ENCODE measurements at regions not wholly inside any gene's neighbourhood (a gene's known extent, or its start where the extent isn't known, plus 50 kb on each side); places are given as distances from the start of the nearest gene placed in this dataset.

DNA sequence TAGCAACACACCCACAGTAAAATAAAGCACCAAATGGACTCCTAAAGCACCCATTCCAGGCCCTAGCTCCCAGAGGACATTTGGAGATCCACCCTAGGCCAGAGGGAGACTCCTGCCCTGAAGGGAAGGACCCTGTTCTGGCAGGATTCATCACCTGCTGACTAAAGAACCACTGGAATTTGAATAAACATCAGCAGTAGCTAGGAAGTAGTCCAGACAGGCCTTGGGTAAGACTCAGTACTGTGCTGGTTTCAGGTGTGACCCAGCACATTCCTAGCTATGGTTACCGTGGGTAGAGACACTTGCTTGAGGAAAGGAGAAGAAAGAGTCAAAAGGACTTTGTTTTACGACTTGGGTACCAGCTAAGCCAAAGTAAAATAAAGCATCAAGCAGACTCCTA, 92.7 kb upstream of the LRRC7 start:
- H3K27me3 Mint-ChIP-seq = no peaks in the 10 kb centered on the region
- peaks cover 4% of the 10 kb centered on the region for H3K9me3 Mint-ChIP-seq
- no peaks in the 10 kb centered on the region for H3K36me3 Mint-ChIP-seq
- H3K4me3 Mint-ChIP-seq = no peak overlapping the region
- H3K27ac Mint-ChIP-seq = no peak overlapping the region
- H3K4me1 Mint-ChIP-seq = peaks cover 5% of the 10 kb centered on the region

DNA sequence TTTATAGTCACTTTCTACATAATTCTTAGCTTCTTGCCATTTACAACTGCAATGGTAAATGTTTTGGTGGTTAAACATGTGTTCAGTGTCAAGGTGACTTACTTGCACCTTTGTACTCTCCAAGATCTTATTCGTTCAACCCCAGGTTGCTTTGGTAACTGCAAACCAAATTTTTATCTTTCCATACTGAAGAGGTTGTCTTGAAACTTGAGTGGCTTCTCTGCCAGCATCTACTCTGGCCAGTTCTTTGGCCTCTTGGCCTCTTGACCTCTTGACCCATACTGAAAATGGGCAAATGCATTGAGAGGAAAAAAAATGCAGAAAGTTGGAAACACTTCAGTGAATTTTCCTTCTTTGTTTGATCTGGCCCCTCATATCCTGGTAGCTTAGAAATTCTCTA, 88.0 kb upstream of the LRRC7 start:
- H3K27ac Mint-ChIP-seq = no peak overlapping the region
- no peaks in the 10 kb centered on the region for H3K27me3 Mint-ChIP-seq
- no peaks in the 10 kb centered on the region for H3K36me3 Mint-ChIP-seq
- peaks cover 5% of the 10 kb centered on the region for H3K4me1 Mint-ChIP-seq
- no peak overlapping the region for H3K4me3 Mint-ChIP-seq
- peaks cover 4% of the 10 kb centered on the region for H3K9me3 Mint-ChIP-seq

DNA sequence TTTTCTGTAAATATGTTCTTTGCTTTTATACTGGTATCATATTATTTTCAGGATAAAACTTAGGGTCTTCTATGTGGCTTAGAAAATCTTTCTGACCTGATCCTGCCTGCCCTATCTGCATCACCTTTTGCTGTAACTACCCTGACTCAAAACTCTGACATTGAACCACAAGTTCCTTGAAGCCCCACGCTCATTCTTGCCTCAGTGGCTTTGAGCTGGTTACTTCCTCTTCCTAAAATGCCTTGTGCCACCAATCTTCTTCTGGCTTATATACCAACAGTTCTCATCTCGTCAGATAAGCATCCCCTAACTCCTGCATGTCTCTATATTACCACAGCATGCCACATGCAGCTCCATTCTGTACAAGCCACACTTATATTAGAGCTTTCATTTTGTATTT, 84.5 kb upstream of the LRRC7 start:
- Mint-ChIP-seq H3K4me3 (no peak overlapping the region), H3K36me3 (no peaks in the 10 kb centered on the region), H3K4me1 (no peaks in the 10 kb centered on the region), H3K27ac (no peak overlapping the region), H3K9me3 (peaks cover 4% of the 10 kb centered on the region), H3K27me3 (no peaks in the 10 kb centered on the region)

DNA sequence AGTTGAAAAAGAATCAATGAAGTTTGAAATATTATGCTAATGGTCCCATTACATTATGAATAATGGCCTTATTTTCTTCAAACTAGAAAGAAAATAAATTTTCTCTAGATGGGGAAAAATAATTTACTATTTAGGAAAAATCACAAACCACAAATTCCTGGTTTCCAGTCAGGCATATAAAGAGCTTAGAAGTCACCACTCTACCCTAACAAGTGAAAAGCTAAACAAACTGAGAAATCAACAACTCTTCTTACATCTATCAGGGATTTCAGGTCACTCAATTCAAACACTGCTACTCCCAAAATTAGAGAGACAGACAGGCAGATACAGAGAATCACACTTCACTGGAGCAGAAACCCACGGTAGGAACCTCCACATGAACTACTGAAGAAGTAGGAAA, 82.1 kb upstream of the LRRC7 start:
- Mint-ChIP-seq H3K27me3 (no peaks in the 10 kb centered on the region), H3K36me3 (no peaks in the 10 kb centered on the region), H3K4me3 (no peak overlapping the region), H3K9me3 (peaks cover 8% of the 10 kb centered on the region), H3K27ac (no peak overlapping the region), H3K4me1 (no peaks in the 10 kb centered on the region)

DNA sequence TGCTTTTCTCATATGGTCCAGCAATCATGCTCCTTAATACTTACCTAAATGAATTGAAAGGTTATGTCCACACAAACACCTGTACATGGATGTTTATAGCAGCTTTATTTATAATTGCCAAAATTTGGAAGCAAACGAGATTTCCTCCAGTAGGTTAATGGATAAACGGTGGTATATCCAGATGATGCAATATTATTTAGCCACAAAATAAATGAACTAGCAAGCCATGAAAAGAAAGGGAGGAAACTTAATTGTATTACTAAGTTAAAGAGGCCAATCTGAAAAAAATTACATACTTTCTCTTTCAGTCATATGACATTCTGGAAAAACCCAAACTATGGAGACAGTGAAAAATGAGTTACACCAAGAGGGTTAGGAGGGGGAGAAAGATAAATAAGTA, 76.3 kb upstream of the LRRC7 start:
- no peak overlapping the region for H3K27ac Mint-ChIP-seq
- no peaks in the 10 kb centered on the region for H3K36me3 Mint-ChIP-seq
- no peaks in the 10 kb centered on the region for H3K4me1 Mint-ChIP-seq
- peaks cover 1% of the 10 kb centered on the region for H3K27me3 Mint-ChIP-seq
- H3K9me3 Mint-ChIP-seq = peaks cover 16% of the 10 kb centered on the region
- H3K4me3 Mint-ChIP-seq = no peak overlapping the region

DNA sequence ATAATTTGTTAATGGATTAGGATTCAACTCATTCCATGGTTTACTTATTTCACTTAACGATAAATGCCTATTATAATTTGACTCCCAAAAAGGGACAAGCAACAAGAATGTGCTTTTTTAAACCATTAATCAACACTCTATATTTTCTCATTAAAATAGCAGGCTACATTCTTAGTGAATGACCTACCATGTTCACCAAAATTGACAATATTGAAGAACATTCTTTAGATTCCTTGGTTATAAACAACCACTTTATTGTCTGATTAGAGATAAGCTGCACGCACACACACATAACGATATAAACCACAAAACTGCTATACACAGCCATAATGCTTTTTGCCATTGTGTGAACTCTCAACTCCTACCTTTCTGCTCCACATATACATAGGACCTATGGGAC, 75.4 kb upstream of the LRRC7 start:
- Mint-ChIP-seq H3K4me3 (no peak overlapping the region), H3K4me1 (no peaks in the 10 kb centered on the region), H3K27ac (no peak overlapping the region), H3K27me3 (peaks cover 1% of the 10 kb centered on the region), H3K9me3 (peaks cover 16% of the 10 kb centered on the region), H3K36me3 (no peaks in the 10 kb centered on the region)

DNA sequence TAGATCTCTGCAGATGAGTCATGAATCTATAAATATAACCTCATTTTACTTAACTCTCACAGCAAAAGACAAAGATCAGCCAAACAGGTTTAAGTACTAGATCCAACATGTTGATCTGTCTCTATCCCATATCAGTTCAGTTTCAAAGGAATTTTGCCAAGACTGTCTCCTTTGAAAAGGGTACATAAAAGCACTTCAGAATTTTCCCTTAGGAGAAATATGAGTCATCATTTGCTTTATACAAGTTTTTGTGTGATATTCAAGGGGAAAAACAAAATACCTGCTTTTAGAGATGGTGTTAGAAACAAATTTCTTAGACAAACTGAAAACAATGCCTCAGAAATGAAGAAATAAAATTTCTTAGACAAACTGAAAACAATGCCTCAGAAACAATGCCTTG, 73.5 kb upstream of the LRRC7 start:
- Mint-ChIP-seq H3K4me3 (no peak overlapping the region), H3K4me1 (no peaks in the 10 kb centered on the region), H3K27ac (no peak overlapping the region), H3K27me3 (peaks cover 1% of the 10 kb centered on the region), H3K9me3 (peaks cover 16% of the 10 kb centered on the region), H3K36me3 (no peaks in the 10 kb centered on the region)

DNA sequence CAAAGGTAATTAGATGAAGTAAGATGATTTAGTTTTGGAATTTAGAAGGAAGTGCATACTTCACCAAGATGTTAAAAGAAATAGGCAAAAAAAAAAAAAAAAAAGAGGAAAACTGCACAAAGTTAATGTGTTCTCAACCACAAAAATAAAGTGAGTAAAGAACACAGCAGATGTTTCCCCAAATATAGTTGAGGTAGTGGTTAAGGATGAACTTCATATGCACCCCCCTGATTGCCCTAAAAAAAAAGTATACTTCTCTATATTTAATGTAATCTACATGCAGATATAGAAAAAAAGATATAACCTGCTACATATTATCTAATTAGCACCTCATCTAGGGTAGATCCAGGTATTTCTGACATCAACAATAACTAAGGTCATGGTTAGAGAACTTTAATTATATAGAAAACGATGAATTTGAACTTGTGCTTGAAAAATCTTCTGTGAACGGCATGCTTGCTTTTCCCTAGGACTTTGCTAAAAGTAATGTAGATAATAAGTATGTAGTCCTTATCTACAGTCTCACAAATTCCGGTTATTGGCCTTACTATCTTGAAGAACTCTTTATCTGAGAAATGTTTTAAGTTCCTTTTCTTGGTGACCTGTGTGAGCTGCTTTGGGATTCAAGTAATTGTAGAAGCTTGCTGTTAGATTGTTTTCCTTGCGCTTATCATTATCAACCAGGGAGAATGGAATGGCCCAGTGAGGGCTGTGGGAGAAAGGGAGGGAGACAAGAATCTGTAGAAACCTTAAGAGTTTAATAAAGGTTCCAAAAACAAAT, 70.1 kb upstream of the LRRC7 start:
- Mint-ChIP-seq H3K36me3 (no peaks in the 10 kb centered on the region), H3K9me3 (peaks cover 6% of the 10 kb centered on the region), H3K27ac (no peak overlapping the region), H3K4me1 (no peaks in the 10 kb centered on the region), H3K4me3 (no peak overlapping the region), H3K27me3 (peaks cover 1% of the 10 kb centered on the region)

DNA sequence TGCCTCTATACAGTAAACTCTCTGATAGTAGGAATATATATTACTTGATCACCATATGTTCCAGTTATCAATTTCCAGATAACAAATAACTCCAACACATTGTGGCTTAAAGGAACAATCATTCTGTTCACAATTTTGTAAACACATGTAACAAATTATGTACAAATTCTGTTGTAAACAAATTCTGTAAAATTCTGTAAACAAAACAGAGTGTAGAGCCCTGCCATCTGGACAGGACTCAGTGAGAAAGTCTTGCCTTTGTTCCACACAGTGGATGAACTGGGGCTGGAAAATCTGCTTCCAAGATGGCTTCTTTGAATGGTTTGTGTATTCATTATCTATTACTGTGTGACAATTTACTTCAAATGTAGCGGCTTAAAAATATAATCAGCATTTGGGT, 69.0 kb upstream of the LRRC7 start:
- peaks cover 5% of the 10 kb centered on the region for H3K9me3 Mint-ChIP-seq
- no peaks in the 10 kb centered on the region for H3K4me1 Mint-ChIP-seq
- peaks cover 1% of the 10 kb centered on the region for H3K27me3 Mint-ChIP-seq
- H3K36me3 Mint-ChIP-seq = no peaks in the 10 kb centered on the region
- H3K27ac Mint-ChIP-seq = no peak overlapping the region
- no peak overlapping the region for H3K4me3 Mint-ChIP-seq

DNA sequence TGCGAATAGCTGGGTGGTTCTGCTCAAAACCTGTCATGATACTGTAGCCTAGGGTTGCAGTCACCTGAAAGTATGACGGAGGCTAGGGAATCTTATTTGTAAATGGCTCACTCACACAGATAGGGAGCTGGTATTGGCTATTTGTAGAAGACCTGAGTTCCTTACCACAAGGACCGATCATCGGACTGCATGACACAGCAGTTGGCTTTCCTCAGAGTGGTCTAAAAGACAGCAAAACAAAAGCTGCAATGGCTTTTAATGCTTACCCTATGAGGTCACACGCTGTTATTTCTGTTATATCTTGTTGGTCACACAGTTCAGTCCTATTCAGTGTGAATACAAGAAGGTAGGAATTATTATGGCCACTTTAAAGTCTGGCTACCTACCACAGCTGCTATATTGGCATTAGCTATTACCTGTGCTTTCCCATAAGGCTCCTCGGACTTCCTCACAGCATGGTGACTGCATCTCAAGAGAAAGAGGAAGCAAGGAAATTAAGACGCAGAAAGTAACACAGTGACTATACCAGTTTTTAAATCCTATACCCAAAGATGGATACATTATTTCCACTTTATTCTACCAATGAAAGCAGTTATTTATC, 68.4 kb upstream of the LRRC7 start:
- Mint-ChIP-seq H3K36me3 (no peaks in the 10 kb centered on the region), H3K4me3 (no peak overlapping the region), H3K9me3 (peaks cover 5% of the 10 kb centered on the region), H3K4me1 (no peaks in the 10 kb centered on the region), H3K27me3 (peaks cover 1% of the 10 kb centered on the region), H3K27ac (no peak overlapping the region)

DNA sequence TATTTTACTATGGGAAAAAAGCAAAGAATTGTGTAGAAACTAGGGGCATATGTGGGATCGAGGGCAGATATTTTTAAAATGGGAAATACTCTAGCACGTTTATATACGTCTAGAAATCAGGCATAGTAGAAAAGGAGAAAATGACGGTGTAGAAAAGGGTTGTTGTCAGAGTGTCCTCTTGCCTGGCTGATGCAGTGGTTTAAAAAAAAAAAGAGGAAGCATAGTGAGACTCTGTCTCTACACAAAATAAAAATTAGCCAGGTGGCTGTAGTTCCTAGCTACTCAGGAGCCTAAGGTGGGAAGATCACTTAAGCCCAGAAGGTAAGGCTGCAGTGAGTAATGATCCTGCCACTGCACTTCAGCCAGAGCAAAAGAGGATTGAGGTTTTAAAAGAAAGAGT, 64.7 kb upstream of the LRRC7 start:
- H3K36me3 Mint-ChIP-seq = no peaks in the 10 kb centered on the region
- no peaks in the 10 kb centered on the region for H3K4me1 Mint-ChIP-seq
- no peaks in the 10 kb centered on the region for H3K27me3 Mint-ChIP-seq
- H3K4me3 Mint-ChIP-seq = no peak overlapping the region
- H3K27ac Mint-ChIP-seq = no peak overlapping the region
- H3K9me3 Mint-ChIP-seq = no peaks in the 10 kb centered on the region

DNA sequence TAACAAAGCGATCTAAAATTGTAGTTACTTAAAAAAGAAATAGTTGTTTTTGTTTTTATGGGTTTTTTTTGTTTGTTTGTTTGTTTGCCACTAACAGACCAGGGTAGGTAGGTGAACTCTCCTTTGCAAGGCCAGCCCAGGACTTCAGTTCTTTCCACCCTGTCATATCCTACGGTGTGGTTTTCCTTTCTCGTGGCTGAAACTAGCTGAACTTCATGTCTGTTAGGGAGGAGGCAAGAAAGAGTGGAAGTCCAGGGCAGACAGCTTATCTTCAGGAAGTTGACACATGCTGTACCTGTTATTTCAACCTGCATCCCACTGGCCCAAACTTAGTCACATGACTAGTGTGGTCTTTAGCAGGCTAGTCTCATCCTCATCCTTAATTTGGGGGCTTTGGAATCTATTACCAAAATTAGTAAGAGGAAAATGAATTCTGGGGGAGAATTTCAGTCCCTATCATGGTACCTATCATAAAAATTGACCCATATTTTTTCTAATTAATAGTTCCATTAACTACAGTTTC, 62.9 kb upstream of the LRRC7 start:
- Mint-ChIP-seq H3K4me1 (no peaks in the 10 kb centered on the region), H3K36me3 (no peaks in the 10 kb centered on the region), H3K27me3 (no peaks in the 10 kb centered on the region), H3K9me3 (no peaks in the 10 kb centered on the region), H3K4me3 (no peak overlapping the region), H3K27ac (no peak overlapping the region)

DNA sequence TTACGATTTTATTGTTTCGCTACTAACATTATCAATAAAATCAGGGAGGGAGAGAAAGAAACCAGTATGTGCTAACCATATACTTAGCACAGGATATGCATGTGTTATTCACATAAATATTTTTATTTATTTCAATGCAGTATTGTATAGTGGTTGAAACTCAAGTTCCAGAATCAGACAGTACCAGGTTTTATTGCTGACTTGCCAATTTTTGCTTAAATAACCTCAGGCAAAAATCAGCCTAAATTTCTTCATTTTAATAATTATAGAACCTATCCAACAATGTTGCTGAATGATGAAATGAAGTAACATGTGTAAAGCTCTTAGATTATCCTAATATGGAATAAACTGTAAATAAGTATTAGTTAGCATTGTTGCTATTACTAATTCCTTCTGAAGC, 61.4 kb upstream of the LRRC7 start:
- no peak overlapping the region for H3K4me3 Mint-ChIP-seq
- H3K27me3 Mint-ChIP-seq = no peaks in the 10 kb centered on the region
- H3K27ac Mint-ChIP-seq = no peak overlapping the region
- no peaks in the 10 kb centered on the region for H3K4me1 Mint-ChIP-seq
- H3K9me3 Mint-ChIP-seq = no peaks in the 10 kb centered on the region
- H3K36me3 Mint-ChIP-seq = no peaks in the 10 kb centered on the region

DNA sequence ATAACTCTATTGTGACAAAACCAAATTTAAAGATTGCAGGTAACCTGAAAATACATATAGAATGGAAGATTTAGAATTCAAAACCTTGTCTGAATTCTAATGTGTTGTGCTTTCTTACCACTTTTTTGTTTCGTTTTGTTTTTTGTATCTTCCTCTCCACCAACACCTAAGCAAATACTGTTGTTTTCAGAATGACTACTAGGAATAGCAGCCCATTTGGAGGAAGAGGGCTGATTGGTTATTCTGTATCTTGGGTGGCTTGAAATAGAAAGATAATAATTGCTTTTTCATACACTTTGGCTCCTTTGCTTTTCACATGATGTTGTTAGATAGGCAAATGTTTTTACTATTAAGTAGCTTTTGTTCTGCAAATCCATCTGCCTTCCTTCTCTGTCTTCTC, 61.0 kb upstream of the LRRC7 start:
- Mint-ChIP-seq H3K9me3 (no peaks in the 10 kb centered on the region), H3K4me3 (no peak overlapping the region), H3K36me3 (no peaks in the 10 kb centered on the region), H3K27ac (no peak overlapping the region), H3K27me3 (no peaks in the 10 kb centered on the region), H3K4me1 (no peaks in the 10 kb centered on the region)

DNA sequence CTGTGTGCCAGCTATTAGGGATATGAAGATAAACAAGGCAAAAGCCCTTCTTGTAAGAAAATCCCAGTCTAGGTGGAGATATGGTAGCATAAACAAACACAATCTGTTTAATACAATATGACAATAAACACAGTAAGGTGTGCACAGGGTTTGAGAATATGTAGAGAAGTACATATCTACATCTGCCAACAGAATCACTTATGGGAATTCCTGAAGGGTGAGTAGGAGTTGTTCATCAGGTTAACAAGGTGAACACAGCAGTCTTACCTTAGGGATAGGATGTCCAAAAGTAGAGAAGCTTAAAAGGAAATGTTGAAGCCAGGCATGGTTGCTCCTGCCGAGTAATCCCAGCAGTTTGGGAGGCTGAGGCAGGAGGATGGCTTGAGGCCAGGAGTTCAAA, 57.7 kb upstream of the LRRC7 start:
- Mint-ChIP-seq H3K27ac (no peak overlapping the region), H3K4me3 (no peak overlapping the region), H3K36me3 (no peaks in the 10 kb centered on the region), H3K27me3 (no peaks in the 10 kb centered on the region), H3K4me1 (no peaks in the 10 kb centered on the region), H3K9me3 (no peaks in the 10 kb centered on the region)

DNA sequence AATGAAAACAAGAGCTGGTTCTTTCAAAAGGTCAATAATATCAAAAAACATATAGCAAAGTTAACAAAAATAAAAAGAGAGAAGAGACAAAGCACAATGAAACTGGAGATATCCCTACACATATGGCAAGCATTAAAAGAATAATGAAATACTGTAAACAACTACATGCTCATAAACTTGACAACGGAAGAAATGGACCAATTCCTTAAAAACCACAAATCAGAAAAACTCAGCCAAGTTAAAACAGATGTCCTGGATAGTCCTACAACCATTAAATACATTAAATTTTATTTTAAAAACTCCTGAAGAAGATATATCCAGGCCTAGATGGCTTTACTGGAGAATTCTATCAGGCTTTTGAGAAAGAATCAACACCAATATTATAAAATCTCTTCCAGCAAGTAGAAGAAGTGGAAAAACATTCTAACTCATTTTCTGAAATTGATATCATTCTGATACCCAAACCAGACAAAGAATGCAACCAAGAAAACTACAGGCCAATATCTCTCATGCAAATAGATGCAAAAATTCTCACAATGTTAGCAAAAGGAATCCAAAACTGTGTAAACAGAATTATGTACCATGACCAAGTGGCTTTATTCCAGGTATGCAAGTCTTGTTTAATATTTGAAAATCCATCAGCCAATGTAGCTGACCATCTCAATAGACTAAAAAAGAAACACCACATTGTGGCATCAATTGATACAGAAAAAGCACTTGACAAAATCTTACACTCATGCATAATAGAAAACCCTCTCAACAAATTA, 56.1 kb upstream of the LRRC7 start:
- Mint-ChIP-seq H3K4me1 (no peaks in the 10 kb centered on the region), H3K9me3 (no peaks in the 10 kb centered on the region), H3K4me3 (no peak overlapping the region), H3K27me3 (no peaks in the 10 kb centered on the region), H3K36me3 (no peaks in the 10 kb centered on the region), H3K27ac (no peak overlapping the region)

All from activated naive CD4-positive, alpha-beta T cell treated with anti-CD3 and anti-CD28 coated beads, Interleukin-2, amount 50 U/mL, for 24 hours (primary cell).